COLO668 (cell line): ENCODE measurements at regions not wholly inside any gene's neighbourhood (a gene's known extent, or its start where the extent isn't known, plus 50 kb on each side); places are given as distances from the start of the nearest gene placed in this dataset.
"Not testable (repeated sequence)": the region's sequence is repeated elsewhere in the genome, so short reads cannot be mapped to it uniquely, and the experiment has no call there.

Experiments
- DNase-seq: peaks from one replicate; lab custom pipeline; 2025; ENCODE audit not compliant: unreplicated experiment; lab: John Stamatoyannopoulos, UW

GRCh38 chr6:75031102-75031501, 174.8 kb downstream of the COL12A1 start:
- not testable (repeated sequence) for DNase-seq

GRCh38 chr6:75029333-75029732, 176.5 kb downstream of the COL12A1 start:
- DNase-seq, result no peak

GRCh38 chr6:75025371-75025770, 180.5 kb downstream of the COL12A1 start:
- no peak for DNase-seq

- DNase-seq, result no peak
Measured at GRCh38 chr6:75024828-75025227, 181.0 kb downstream of the COL12A1 start.

GRCh38 chr6:75023634-75024033, 182.2 kb downstream of the COL12A1 start:
- no peak for DNase-seq

- no peak for DNase-seq
Measured at GRCh38 chr6:75020971-75021370, 184.9 kb downstream of the COL12A1 start.

- no peak for DNase-seq
Measured at GRCh38 chr6:75020376-75020775, 185.5 kb downstream of the COL12A1 start.

- DNase-seq, result no peak
Measured at GRCh38 chr6:75012018-75012417, 193.8 kb downstream of the COL12A1 start.

GRCh38 chr6:75003984-75004383, 201.9 kb downstream of the COL12A1 start:
- DNase-seq, result not testable (repeated sequence)

GRCh38 chr6:74997646-74998045, 208.2 kb downstream of the COL12A1 start:
- DNase-seq, result no peak

GRCh38 chr6:74993136-74993535, 212.7 kb downstream of the COL12A1 start:
- DNase-seq, result no peak

- DNase-seq, result no peak
Measured at GRCh38 chr6:74991573-74992332, 214.1 kb downstream of the COL12A1 start.

GRCh38 chr6:74979065-74979766, 226.6 kb downstream of the COL12A1 start:
- no peak for DNase-seq

- DNase-seq, result no peak
Measured at GRCh38 chr6:74976701-74977100, 229.2 kb downstream of the COL12A1 start.

- no peak for DNase-seq
Measured at GRCh38 chr6:74976026-74976425, 229.8 kb downstream of the COL12A1 start.

- DNase-seq, result no peak
Measured at GRCh38 chr6:74973591-74973990, 232.3 kb downstream of the COL12A1 start.

GRCh38 chr6:74971633-74972032, 234.2 kb downstream of the COL12A1 start:
- DNase-seq, result no peak

GRCh38 chr6:74969591-74970267, 236.1 kb downstream of the COL12A1 start:
- DNase-seq, result no peak

GRCh38 chr6:74967821-74968220, 238.0 kb downstream of the COL12A1 start:
- no peak for DNase-seq

- no peak for DNase-seq
Measured at GRCh38 chr6:74966712-74967111, 239.1 kb downstream of the COL12A1 start.

GRCh38 chr6:74964871-74965441, 240.9 kb downstream of the COL12A1 start:
- DNase-seq, result no peak
